GM19397 (cell line): ENCODE measurements at regions not wholly inside any gene's neighbourhood (a gene's known extent, or its start where the extent isn't known, plus 50 kb on each side); places are given as distances from the start of the nearest gene placed in this dataset.
"Not testable (repeated sequence)": the region's sequence is repeated elsewhere in the genome, so short reads cannot be mapped to it uniquely, and the experiment has no call there.

ENCODE experiments used
- ATAC-seq: cut with Tn5 transposase; IDR thresholded peaks from one replicate; pipeline ENCODE4 v1.9.1; 2021; ENCODE audit warnings: mild to moderate bottlenecking, moderate library complexity; ENCODE audit not compliant: unreplicated experiment

DNA sequence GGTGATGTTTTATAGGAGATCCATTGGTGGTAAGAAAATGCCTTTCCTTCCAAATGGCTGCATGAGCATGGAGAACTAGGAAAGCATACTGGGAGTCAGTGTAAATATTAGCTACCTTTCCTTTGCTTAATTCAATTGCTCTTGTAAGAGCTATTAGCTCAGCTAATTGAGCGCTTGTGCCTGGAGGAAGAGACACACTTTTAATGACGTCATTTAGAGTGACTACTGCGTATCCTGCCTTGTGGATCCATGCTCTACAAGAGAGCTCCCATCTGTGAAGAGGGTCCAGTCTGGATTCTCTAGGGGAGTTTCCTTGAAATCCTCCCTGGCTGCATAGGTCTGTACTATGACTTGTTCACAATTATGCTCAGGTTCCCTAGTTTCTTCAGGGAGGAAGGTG, 63.8 kb upstream of the ARRDC3 start:
- ATAC-seq, result not testable (repeated sequence)

DNA sequence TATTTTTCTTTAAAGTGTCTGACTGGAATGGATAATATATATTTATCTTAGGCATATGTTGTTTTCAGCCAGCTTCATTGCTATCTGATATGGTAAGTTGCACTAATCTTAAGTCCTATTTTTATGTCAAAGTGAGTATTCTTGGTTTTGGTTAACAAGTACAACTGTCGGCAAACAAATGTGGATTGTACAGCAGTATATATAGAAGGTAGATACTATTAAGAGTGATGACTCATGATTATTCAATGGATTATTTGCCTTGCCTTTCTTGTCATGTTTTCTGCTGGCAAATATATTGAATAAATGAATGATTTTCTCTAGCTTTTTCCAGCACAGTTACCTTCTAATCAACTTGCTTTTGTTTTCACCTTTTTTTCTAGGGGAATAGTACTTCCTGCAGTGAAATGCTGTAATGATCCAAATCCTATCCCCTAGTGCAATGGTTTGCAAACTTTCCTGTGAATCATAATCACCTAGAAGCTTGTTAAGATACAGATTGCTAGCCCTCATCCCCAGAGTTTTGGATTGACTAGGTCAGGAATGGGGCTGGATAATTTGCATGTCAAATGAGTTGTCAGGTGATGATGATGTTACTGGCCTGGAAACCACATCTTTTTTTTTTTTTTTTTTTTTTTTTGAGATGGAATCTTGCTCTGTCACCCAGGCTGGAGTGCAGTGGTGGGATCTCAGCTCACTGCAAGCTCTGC, 60.8 kb upstream of the ARRDC3 start:
- ATAC-seq, result no peak

GRCh38 chr5:91443023-91443422, 59.9 kb upstream of the ARRDC3 start:
- no peak for ATAC-seq

GRCh38 chr5:91441082-91441481, 58.0 kb upstream of the ARRDC3 start:
- no peak for ATAC-seq

DNA sequence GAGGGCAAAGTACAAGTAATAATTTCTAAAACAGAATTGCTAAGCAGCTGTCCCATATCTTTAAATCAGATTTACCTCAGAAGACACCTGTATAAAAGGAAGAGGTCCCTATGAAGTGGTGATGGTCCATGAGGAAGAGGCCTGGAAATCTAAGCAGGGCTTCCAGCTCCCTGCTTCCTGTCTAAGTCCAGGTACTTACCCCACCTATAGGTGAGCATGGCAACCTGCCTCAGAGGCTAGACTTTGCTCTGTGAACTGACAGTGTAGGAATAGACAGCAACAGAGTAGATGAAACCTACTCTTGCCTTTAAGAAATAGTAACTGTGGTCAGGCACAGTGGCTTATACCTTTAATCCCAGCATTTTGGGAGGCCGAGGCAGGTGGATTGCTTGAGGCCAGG, 55.8 kb upstream of the ARRDC3 start:
- no peak for ATAC-seq

DNA sequence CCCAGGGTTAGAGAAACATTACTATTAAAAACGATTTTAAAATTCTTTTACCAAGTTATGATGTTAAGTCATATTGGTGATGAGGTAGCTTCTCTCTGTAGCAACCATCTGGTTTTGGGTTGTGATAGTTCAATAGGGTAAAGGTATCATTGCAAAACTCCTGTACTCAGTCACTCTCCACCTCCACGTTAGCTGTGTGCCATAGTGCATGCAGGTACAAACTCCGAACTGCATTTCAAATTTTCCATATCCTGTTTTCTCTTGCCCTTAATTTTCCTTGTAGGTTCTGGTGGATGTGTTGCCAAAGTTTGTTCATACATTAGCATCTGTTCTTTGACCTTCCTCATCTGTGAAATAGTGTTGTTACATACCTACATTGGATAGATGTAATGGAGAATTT, 53.1 kb upstream of the ARRDC3 start:
- no peak for ATAC-seq

GRCh38 chr5:91434348-91434747, 51.2 kb upstream of the ARRDC3 start:
- no peak for ATAC-seq

DNA sequence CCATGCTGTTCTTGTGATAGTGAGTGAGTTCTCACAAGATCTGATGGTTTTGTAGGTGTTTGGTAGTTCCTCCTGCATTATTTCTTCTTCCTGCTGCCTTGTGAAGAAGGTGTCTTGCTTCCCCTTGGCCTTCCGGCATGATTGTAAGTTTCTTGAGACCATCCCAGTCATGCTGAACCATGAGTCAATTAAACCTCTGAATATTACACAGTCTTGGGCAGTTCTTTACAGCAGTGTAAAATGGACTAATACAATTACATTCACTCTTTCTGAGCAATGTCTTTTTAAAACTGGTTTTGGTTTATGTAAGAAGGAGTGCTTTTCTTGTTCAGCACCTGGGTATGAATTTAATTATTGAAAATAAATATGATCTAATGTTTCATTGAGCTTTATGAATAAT, 50.7 kb upstream of the ARRDC3 start:
- ATAC-seq, result no peak
